D341Med (cell line): ENCODE measurements at regions not wholly inside any gene's neighbourhood (a gene's known extent, or its start where the extent isn't known, plus 50 kb on each side); places are given as distances from the start of the nearest gene placed in this dataset.
"Not testable (repeated sequence)": the region's sequence is repeated elsewhere in the genome, so short reads cannot be mapped to it uniquely, and the experiment has no call there.

Source experiments
- DNase-seq: peaks from one replicate; pipeline ENCODE4 v3.0.0; 2012; ENCODE audit warnings: low spot score

GRCh38 chr7:156590212-156590611 is 50.4 kb upstream of the RNF32 start:
- no peak for DNase-seq

DNA sequence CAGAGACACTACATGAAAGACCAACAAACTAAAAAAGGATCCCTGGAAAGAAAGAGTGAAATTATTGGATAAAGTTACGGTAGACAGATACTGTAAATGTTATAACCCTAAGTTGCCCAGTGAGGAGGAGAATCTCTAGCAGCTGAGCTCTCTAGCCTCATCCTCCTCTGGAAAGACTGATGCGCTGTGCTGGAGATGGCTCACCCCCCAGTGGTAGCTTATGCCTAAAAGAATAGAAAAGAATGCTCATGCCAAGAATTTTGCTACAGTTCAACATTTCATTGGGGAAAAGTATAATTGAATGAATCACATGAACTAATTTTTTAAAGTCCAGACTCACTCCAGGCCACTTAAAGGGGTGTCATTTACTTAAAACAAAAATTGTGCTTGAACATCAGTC is 50.8 kb upstream of the RNF32 start:
- no peak for DNase-seq

DNA sequence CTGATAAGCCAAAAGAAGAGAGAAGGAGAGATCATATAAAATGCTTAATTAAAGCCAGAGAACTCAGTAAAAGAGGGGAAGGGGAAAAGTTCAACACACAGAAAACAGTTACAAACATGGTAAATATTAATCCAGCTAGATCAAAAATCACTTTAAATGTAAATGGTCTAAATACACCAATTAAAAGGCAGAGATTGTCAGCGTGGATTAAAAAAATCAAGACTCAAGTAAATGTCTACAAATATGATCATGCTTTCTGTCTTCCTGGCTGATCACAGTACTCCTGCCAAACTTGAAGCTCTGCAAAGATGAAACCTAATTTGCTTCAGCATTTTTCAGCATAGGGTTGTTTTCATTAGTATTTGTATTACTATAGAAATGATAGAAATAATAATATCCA is 54.6 kb upstream of the RNF32 start:
- DNase-seq: no peak

- DNase-seq: no peak
Observed at GRCh38 chr7:156585025-156585648, 55.4 kb upstream of the RNF32 start.

GRCh38 chr7:156582591-156583123 is 57.9 kb upstream of the RNF32 start:
- DNase-seq: no peak

- DNase-seq: no peak
Observed at GRCh38 chr7:156580036-156580435, 60.5 kb upstream of the RNF32 start.

DNA sequence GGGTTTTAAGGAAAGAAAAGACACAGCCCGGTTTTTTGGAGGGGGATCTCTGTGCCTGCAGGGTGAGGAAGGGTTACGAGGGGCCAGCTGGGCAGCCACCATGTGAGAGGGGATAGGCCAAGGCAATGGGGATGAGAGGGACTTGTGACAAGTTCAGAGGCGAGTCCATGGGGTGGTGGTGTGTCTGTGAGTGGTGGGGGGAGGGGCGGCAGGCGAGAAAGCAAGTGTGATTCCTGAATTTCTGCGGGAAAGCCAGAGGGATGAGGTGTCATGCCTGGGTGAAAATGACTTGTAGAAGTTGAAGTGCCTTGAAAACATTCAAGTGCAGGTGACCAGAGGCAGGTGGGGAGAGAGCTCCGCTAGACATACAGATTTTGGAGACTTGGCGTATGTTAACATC is 61.0 kb upstream of the RNF32 start:
- DNase-seq: no peak

- no peak for DNase-seq
Observed at GRCh38 chr7:156578978-156579430, 61.6 kb upstream of the RNF32 start.

- no peak for DNase-seq
Observed at GRCh38 chr7:156578578-156578940, 62.0 kb upstream of the RNF32 start.

GRCh38 chr7:156577645-156578577 is 62.7 kb upstream of the RNF32 start:
- DNase-seq: no peak

DNA sequence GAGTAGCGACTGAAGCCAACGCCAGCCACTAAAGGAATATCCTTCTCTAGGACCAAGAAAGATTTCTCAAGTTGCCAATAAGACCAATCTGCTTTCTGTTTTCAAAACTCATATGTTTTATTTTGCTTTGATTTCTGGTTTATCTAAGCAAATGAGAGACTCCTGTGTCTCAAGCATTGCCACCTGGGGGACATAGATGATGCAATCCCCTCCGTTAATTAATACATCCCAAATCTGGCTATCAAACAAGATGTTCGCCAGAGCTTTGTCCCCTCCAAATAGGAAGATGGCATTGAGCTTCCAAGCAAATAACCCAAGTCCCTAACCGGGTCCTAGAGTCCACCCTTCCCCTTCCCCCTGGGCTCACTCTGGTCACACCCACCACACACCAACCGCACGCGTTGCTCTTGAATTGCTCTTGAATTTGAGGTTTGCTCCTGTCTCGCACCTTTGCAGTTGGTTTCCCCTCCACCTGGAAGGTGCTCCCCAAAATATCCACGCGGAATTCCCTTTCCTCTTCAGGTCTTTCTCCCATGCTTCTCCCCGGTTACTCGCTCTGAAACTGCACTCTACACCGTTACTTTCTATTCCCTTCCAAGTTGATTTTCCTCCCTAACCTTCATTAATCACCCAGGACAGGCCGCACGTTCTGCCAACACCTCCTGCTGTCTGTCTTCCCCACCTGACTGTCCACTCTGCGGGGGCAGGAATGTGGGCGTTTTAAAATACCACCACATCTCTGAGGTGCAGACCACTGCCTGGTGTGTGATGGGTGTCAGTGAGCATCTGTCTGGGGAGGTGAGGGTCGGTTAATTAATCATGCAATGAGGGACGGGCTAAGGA is 64.1 kb upstream of the RNF32 start:
- DNase-seq: no peak

- DNase-seq: no peak
Observed at GRCh38 chr7:156568258-156568657, 72.3 kb upstream of the RNF32 start.

DNA sequence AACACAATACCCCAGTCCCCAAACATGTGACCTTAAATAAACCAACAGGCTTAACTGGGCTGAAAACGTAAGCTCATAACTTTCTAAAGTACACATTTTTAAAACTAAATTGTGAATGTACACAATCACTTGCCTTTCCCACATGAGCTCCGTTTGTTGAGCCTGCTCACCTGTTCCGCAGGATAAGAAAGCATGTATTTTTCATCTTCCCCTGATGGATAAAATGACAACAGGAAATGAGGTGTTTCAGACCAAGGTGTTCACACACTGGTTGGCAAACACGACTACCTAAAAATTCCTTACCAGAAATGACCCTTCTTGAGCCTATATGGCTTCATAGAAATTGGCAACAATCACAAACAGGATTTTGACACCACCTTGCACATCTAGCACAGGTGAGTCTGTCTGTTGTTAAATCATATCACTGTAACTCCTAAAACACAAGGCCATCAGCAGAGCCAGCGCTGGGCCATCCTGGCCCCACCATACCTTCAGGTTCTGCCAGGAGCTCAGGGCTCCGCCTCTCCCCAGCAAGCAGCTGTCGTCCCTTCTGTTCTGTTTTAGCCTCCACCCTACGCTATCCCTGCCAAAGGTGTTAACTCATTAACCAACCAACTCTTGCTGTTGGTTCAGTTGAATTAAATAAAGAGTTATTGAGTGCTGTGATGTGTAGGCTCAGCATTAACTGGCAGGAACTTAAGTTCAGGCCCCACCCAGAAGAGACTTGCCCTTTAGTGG is 73.6 kb upstream of the RNF32 start:
- DNase-seq: no peak

- DNase-seq: not testable (repeated sequence)
Observed at GRCh38 chr7:156565002-156565401, 75.6 kb upstream of the RNF32 start.

- DNase-seq: no peak
Observed at GRCh38 chr7:156560696-156561095, 79.9 kb upstream of the RNF32 start.

DNA sequence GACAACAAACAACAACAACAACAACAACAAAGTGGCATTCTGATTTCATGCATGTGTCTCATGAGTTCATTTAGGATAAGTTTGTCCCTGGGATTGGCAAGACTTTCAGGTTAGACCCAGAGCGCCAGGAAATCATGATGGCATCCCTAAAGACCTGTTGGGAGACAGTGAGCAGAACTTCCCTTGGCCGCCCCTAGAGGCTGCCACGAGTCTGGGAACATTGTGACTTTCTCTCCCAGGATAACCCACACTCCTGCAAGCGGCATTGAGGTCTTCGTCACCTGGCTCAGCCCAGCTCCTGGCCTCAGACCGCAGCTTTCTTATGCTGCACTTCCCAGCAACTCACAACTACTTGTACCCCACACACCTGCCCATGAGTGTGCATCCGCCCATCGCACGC is 80.5 kb upstream of the RNF32 start:
- no peak for DNase-seq

GRCh38 chr7:156559001-156559400 is 81.6 kb upstream of the RNF32 start:
- DNase-seq: no peak

GRCh38 chr7:156558198-156558597 is 82.4 kb upstream of the RNF32 start:
- no peak for DNase-seq

GRCh38 chr7:156556083-156556482 is 84.5 kb upstream of the RNF32 start:
- DNase-seq: no peak

GRCh38 chr7:156554488-156554887 is 86.1 kb upstream of the RNF32 start:
- no peak for DNase-seq

DNA sequence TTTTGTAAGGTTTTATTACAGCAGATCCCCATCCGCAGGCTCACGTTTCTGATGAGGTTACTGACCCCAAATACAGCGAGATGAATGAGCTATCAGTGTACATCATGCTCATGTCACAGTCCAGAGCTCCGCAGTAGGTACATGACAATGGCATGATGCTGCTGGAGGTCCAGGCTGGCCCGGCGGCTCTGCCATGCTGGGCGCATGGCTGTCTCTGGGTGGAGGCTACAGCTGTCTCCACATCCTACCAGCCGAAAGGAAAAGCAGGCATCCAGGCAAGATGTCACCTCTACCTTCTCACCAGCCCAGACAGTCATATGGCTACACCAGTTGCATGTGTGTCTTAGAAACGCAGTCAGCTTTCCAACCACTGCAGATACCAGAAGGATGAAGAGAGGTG is 90.9 kb upstream of the RNF32 start:
- no peak for DNase-seq
